GM06990 (cell line): ENCODE measurements at regions not wholly inside any gene's neighbourhood (a gene's known extent, or its start where the extent isn't known, plus 50 kb on each side); places are given as distances from the start of the nearest gene placed in this dataset.

Experiments used
- DNase-seq: peaks from one replicate; pipeline ENCODE4 v3.0.0-alpha.2; 2011; ENCODE audit not compliant: insufficient read length; ENCODE audit errors: extremely low read depth
- H3K27me3 ChIP-seq: replicated peaks from 2 replicates; pipeline ENCODE4 v1.6.0; 2011; ENCODE audit warnings: low read length; ENCODE audit not compliant: control insufficient read depth, insufficient read depth
- H3K36me3 ChIP-seq: 2 replicates; pipeline ENCODE4 v1.5.1; 2011; ENCODE audit warnings: low read length; ENCODE audit not compliant: control insufficient read depth, insufficient read depth
- H3K4me3 ChIP-seq: replicated peaks from 2 replicates; pipeline ENCODE4 v1.5.1; 2011; ENCODE audit warnings: low read depth, mild to moderate bottlenecking, control low read depth, low read length
- TF ChIP-seq, protein P1 (sequence below): IDR thresholded peaks from 2 replicates; pipeline ENCODE4 v1.5.1; 2011; ENCODE audit warnings: low read length, control low read depth, mild to moderate bottlenecking, inconsistent platforms; ENCODE audit not compliant: insufficient read depth, poor library complexity, severe bottlenecking

DNA sequence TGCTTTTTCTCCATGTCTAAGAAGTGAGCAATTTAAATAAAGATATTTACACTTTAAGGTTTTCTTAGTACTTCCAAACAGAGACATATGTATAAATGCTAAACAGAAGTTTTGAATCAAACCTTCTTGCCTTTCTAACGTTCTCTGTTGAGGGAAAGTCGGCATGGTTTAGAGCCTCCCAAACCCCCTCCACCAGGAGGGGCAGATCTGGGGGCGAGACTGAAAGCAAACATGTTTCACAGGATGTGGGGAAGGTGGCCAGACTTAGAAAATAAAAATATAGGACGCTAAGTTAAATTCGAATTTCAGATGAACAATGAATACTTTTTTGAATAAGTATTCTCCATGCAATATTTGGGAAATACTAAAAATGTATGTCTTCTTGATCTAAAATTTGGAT, 208.3 kb upstream of the SHH start:
- H3K27me3 ChIP-seq = no peaks in the 10 kb centered on the region

DNA sequence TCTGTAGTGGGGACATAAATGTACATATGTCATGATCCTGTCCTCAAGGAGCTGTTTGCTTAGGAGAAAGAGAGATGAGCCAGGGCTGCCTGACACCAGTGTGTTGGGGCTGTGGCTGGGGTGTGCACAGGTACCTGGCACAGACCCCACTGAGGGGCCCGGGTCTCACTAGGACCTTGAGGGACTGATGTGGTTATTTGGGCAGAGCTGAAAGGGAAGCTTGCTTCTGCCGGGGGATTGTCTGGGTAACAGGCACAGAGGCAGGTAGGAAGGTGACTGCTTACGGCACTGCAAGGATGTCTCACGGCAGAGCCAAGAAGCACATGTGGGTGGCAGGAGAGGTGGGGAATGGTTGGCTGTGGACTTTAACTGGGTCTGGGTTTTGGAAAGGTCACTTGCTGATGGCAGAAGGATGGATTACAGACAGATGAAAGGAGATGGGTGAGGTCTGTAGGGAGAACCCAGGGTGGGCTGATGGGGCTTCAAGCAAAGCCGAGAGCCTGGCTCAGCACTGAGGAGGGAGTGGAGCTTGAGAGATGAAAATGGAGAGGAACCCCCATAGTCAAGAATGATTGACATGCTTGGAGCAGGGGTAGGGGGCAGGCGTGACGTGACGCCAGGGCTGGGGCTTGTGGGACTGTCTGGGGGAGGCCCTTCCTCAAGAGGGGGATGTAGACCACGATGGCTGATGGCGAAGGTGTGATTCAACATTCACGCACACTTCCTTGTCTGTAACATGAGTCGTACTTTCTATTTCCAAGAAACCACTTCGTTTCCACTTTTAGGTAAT, 207.7 kb upstream of the SHH start:
- Histone ChIP-seq H3K36me3 (no peaks in the 10 kb centered on the region), H3K27me3 (no peaks in the 10 kb centered on the region), H3K4me3 (no peak overlapping the region)
- no peak for DNase-seq
- TF ChIP-seq, protein P1, sequence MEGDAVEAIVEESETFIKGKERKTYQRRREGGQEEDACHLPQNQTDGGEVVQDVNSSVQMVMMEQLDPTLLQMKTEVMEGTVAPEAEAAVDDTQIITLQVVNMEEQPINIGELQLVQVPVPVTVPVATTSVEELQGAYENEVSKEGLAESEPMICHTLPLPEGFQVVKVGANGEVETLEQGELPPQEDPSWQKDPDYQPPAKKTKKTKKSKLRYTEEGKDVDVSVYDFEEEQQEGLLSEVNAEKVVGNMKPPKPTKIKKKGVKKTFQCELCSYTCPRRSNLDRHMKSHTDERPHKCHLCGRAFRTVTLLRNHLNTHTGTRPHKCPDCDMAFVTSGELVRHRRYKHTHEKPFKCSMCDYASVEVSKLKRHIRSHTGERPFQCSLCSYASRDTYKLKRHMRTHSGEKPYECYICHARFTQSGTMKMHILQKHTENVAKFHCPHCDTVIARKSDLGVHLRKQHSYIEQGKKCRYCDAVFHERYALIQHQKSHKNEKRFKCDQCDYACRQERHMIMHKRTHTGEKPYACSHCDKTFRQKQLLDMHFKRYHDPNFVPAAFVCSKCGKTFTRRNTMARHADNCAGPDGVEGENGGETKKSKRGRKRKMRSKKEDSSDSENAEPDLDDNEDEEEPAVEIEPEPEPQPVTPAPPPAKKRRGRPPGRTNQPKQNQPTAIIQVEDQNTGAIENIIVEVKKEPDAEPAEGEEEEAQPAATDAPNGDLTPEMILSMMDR = no peak

More for the DNA sequence above, 208.3 kb upstream of the SHH start:
- TF ChIP-seq, protein P1 = no peak
- no peak for DNase-seq
- H3K4me3 ChIP-seq = no peak overlapping the region
- H3K36me3 ChIP-seq = no peaks in the 10 kb centered on the region

GRCh38 chr7:156019308-156019707, 207.0 kb upstream of the SHH start:
- H3K27me3 ChIP-seq = no peaks in the 10 kb centered on the region

GRCh38 chr7:156017916-156018700, 205.8 kb upstream of the SHH start:
- TF ChIP-seq, protein P1 = no peak
- Histone ChIP-seq H3K4me3 (no peak overlapping the region), H3K27me3 (no peaks in the 10 kb centered on the region), H3K36me3 (no peaks in the 10 kb centered on the region)
- no peak for DNase-seq

More at GRCh38 chr7:156019308-156019707, 207.0 kb upstream of the SHH start:
- H3K36me3 ChIP-seq = no peaks in the 10 kb centered on the region
- no peak for DNase-seq
- TF ChIP-seq, protein P1 = no peak
- H3K4me3 ChIP-seq = no peak overlapping the region

DNA sequence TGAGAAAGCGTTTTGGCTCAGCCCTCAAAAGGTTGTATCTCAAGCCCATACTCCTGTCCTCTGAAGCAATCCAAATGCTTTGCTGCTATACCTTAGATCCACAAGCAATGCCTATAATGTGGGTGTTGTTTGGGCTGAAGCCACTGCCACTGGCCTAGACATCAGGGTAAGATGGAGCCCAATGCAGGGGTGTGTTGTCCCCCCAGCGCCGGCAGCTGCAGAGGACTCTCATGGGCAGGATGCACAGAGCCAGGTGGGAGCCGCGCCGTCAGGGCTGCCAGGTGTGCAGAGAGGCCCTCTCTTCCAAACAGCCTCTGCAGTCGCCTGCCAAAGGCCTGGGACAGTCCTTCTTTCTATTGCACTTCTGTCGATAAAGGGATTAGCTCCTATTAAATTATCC, 205.2 kb upstream of the SHH start:
- Histone ChIP-seq H3K27me3 (no peaks in the 10 kb centered on the region), H3K36me3 (no peaks in the 10 kb centered on the region), H3K4me3 (no peak overlapping the region)
- DNase-seq = no peak
- TF ChIP-seq, protein P1 = no peak
